Caco-2 (cell line): ENCODE measurements at regions not wholly inside any gene's neighbourhood (a gene's known extent, or its start where the extent isn't known, plus 50 kb on each side); places are given as distances from the start of the nearest gene placed in this dataset.
"Not testable (repeated sequence)": the region's sequence is repeated elsewhere in the genome, so short reads cannot be mapped to it uniquely, and the experiment has no call there.

Experiments
- BruUV-seq: library from RNA; stranded (reverse); fragments of 400-500 nt; replicated peaks from 2 replicates; lab custom pipeline; 2021; lab: Mats Ljungman, UMichigan
- CTCF ChIA-PET: fragments of 300-600 bp; sonication (Branson Sonifier 250); formaldehyde crosslinking; loops from one replicate; lab custom pipeline; 2022; ENCODE audit warnings: antibody characterized with exemption; lab: Charles Lee
- POLR2A ChIA-PET: fragments of 300-600 bp; sonication (Branson Sonifier 250); formaldehyde crosslinking; loops from one replicate; lab custom pipeline; 2022; ENCODE audit warnings: antibody characterized with exemption; lab: Charles Lee
- DNase-seq, 2 experiments: peaks; one replicate each; pipeline versions ENCODE4 v3.0.0 to v3.0.0-alpha.2; 2020 to 2022
- H3K27me3 ChIP-seq: replicated peaks from 2 replicates; pipeline ENCODE4 v1.6.0; 2011; ENCODE audit warnings: low read length; ENCODE audit not compliant: control insufficient read depth, insufficient read depth
- H3K36me3 ChIP-seq: 2 replicates; pipeline ENCODE4 v1.5.1; 2011; ENCODE audit warnings: low read length; ENCODE audit not compliant: control insufficient read depth, insufficient read depth
- H3K4me1 ChIP-seq: fragments of 250-450 bp; sonication (Bioruptor Pico); 2 replicates; pipeline ENCODE4 v1.5.1; 2020; ENCODE audit warnings: mild to moderate bottlenecking
- H3K4me3 ChIP-seq: 2 replicates; pipeline ENCODE4 v1.5.1; 2011; ENCODE audit warnings: low read depth, mild to moderate bottlenecking, control low read depth, low read length
- H3K9me3 ChIP-seq: fragments of 250-450 bp; sonication (Bioruptor Pico); 2 replicates; pipeline ENCODE4 v1.5.1; 2020; ENCODE audit warnings: mild to moderate bottlenecking, moderate library complexity
- H3K27ac Mint-ChIP-seq: one replicate; pipeline ENCODE4 v1.8.0; 2022; ENCODE audit warnings: mixed read lengths; ENCODE audit not compliant: unreplicated experiment
- H3K27me3 Mint-ChIP-seq: one replicate; pipeline ENCODE4 v1.8.0; 2022; ENCODE audit warnings: mixed read lengths; ENCODE audit not compliant: insufficient read depth, unreplicated experiment
- H3K36me3 Mint-ChIP-seq: one replicate; pipeline ENCODE4 v1.8.0; 2022; ENCODE audit warnings: mild to moderate bottlenecking, mixed read lengths; ENCODE audit not compliant: insufficient read depth, unreplicated experiment
- H3K4me1 Mint-ChIP-seq: one replicate; pipeline ENCODE4 v1.8.0; 2022; ENCODE audit warnings: low read depth, mixed read lengths; ENCODE audit not compliant: unreplicated experiment
- H3K4me3 Mint-ChIP-seq: one replicate; pipeline ENCODE4 v1.8.0; 2022; ENCODE audit warnings: mild to moderate bottlenecking, moderate library complexity, mixed read lengths; ENCODE audit not compliant: unreplicated experiment
- H3K9me3 Mint-ChIP-seq: one replicate; pipeline ENCODE4 v1.8.0; 2022; ENCODE audit warnings: mixed read lengths; ENCODE audit not compliant: unreplicated experiment
- intact Hi-C: fragments of 100-400 bp; cut with micrococcal nuclease; formaldehyde crosslinking; loops from one replicate; pipeline ENCODE4 v1.10.0; 2022; ENCODE audit not compliant: unreplicated experiment
- TF ChIP-seq, protein P1 (sequence below), 2 experiments: fragments of 200-600 bp in 1 of 2; IDR thresholded peaks; 1 replicate in 1 of 2; 2 replicates in 1 of 2; pipeline versions ENCODE4 v1.5.1 to v1.8.0; 2011 to 2022; ENCODE audit warnings: antibody characterized with exemption in 1 of 2, control low read depth in 1 of 2, inconsistent platforms in 1 of 2, low read depth in 1 of 2, low read length in 1 of 2, mild to moderate bottlenecking in 1 of 2, moderate library complexity in 1 of 2; ENCODE audit not compliant: insufficient read depth in 1 of 2, severe bottlenecking in 1 of 2, unreplicated experiment in 1 of 2

DNA sequence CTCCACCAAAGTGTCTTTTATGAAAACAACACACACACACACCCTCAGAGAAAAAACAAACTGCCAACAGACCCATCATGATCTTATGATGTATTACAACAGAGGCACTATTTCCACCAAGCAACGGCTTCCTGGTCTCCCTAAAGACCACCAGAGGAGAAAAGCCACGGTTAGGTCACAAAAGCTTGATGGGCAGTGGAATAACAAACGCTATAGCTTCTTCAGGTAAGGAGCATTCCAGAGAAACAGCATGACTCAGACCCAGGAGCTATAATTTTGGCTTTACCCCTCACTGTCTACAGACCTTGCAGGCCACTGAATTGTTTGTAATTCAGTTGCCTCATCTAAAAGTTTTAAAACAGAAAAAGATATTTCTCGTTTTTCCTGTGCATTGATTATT is 105.7 kb upstream of the GPR141 start:
- H3K4me1 Mint-ChIP-seq: no peaks in the 10 kb centered on the region
- POLR2A ChIA-PET: no interaction called here
- Histone ChIP-seq H3K4me1 (no peaks in the 10 kb centered on the region), H3K9me3 (no peaks in the 10 kb centered on the region), H3K4me3 (no peak overlapping the region), H3K27me3 (no peaks in the 10 kb centered on the region), H3K36me3 (no peaks in the 10 kb centered on the region)
- H3K27me3 Mint-ChIP-seq: peaks cover 3% of the 10 kb centered on the region
- intact Hi-C loops: no loop called here
- no peak overlapping the region for H3K27ac Mint-ChIP-seq
- no TSS peak for BruUV-seq
- no peak overlapping the region for H3K4me3 Mint-ChIP-seq
- no peaks in the 10 kb centered on the region for H3K9me3 Mint-ChIP-seq
- no peak for DNase-seq
- TF ChIP-seq, protein P1, sequence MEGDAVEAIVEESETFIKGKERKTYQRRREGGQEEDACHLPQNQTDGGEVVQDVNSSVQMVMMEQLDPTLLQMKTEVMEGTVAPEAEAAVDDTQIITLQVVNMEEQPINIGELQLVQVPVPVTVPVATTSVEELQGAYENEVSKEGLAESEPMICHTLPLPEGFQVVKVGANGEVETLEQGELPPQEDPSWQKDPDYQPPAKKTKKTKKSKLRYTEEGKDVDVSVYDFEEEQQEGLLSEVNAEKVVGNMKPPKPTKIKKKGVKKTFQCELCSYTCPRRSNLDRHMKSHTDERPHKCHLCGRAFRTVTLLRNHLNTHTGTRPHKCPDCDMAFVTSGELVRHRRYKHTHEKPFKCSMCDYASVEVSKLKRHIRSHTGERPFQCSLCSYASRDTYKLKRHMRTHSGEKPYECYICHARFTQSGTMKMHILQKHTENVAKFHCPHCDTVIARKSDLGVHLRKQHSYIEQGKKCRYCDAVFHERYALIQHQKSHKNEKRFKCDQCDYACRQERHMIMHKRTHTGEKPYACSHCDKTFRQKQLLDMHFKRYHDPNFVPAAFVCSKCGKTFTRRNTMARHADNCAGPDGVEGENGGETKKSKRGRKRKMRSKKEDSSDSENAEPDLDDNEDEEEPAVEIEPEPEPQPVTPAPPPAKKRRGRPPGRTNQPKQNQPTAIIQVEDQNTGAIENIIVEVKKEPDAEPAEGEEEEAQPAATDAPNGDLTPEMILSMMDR (IDR thresholded peaks at IDR 0.05; ENCODE audit: insufficient read depth in 1 of 2, low read depth in 1 of 2, low read length in 1 of 2, severe bottlenecking in 1 of 2, unreplicated experiment in 1 of 2): no peak
- CTCF ChIA-PET: no interaction called here
- H3K36me3 Mint-ChIP-seq: no peaks in the 10 kb centered on the region

DNA sequence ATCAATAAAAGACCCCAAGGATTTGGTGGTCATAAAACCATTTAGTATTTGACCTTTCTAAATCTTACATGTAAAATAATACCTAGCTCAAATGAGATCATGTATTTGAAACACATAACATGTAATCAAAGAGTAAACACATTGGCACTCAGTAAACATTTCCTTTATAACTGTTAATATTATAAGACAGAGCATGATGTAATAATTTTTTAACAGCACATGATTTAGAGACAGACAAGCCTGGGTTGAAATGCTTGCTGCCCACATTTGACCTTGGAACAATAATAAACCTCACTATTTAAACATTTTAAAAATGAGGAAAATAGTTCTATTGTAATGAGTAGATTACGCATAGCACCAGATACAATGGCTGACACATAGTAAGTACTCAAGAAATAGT is 105.2 kb upstream of the GPR141 start:
- no peak overlapping the region for H3K27ac Mint-ChIP-seq
- no peaks in the 10 kb centered on the region for H3K4me1 ChIP-seq
- TF ChIP-seq, protein P1 (IDR thresholded peaks at IDR 0.05; ENCODE audit: insufficient read depth in 1 of 2, low read depth in 1 of 2, low read length in 1 of 2, severe bottlenecking in 1 of 2, unreplicated experiment in 1 of 2): no peak
- no peaks in the 10 kb centered on the region for H3K27me3 ChIP-seq
- no peaks in the 10 kb centered on the region for H3K36me3 Mint-ChIP-seq
- no peaks in the 10 kb centered on the region for H3K9me3 ChIP-seq
- no TSS peak for BruUV-seq
- no peak for DNase-seq
- no peaks in the 10 kb centered on the region for H3K9me3 Mint-ChIP-seq
- ChIA-PET CTCF (no interaction called here), POLR2A (no interaction called here)
- no peaks in the 10 kb centered on the region for H3K4me1 Mint-ChIP-seq
- intact Hi-C loops: no loop called here
- H3K36me3 ChIP-seq: no peaks in the 10 kb centered on the region
- H3K27me3 Mint-ChIP-seq: peaks cover 3% of the 10 kb centered on the region
- no peak overlapping the region for H3K4me3 Mint-ChIP-seq
- no peak overlapping the region for H3K4me3 ChIP-seq

DNA sequence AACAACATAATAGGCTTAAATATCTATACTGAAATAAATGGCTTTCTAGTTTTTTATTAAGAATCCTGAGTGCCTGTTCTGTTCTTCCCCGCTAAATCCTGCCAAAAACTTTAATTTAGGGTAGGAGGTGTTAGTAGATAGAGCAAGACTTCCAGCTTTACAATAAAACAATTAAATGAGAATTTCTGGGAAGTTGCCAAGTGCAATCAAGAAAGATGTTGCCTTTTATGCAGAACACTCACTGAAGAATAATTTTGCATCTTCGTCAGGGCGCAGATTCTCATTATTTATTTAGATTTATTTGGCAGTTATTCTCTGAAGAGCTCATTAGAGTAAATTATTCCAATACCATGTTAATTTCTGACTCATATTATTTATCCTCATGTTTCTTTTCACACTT is 103.2 kb upstream of the GPR141 start:
- CTCF ChIA-PET: no interaction called here

DNA sequence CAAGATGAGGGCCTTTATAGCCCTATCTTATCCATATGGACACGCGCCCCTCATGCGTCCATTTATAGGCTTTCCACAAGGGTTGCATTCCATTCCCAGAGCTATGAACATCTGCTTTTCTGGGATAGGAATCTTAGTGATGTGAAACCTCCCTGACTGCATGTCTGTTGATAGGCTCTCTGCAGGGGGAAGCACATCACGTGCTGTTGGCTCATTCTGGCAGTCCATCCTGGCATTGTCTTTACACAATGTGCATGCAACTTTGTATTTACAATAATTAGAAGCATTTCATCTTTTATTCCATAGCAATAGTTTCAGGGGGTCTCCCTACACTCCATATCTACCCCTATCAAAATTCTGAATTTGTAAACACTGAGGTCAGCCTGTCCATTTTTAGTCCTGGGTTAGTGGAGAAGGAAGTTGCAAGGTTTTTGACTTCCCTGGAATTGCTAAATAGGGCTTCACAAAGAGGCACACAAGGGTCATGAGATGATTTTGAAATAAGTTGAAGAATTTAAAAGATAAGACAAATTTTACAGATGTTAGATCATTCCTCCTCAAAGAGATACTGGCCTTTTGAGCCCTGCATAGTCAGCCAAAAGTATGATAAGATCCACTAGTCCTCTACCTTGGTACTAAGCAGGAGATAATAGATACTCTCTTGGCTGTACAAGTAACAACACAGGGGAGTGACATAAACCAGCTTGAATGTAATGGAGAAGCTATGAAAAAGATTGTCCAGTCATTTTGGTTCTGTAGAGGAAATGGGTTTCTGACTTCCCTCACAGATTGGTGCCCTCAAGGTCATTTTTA is 98.7 kb upstream of the GPR141 start:
- intact Hi-C loops, DNase-seq, H3K9me3 Mint-ChIP-seq, CTCF ChIA-PET, H3K4me3 ChIP-seq, BruUV-seq, POLR2A ChIA-PET, H3K27me3 Mint-ChIP-seq, H3K27me3 ChIP-seq, H3K36me3 ChIP-seq, H3K36me3 Mint-ChIP-seq, H3K4me3 Mint-ChIP-seq, H3K4me1 ChIP-seq, H3K4me1 Mint-ChIP-seq, H3K27ac Mint-ChIP-seq, H3K9me3 ChIP-seq: not testable (repeated sequence)

More for the DNA sequence above, 103.2 kb upstream of the GPR141 start:
- Histone ChIP-seq H3K4me1 (no peaks in the 10 kb centered on the region), H3K27me3 (no peaks in the 10 kb centered on the region), H3K36me3 (no peaks in the 10 kb centered on the region), H3K9me3 (no peaks in the 10 kb centered on the region), H3K4me3 (no peak overlapping the region)
- Mint-ChIP-seq H3K4me3 (no peak overlapping the region), H3K27me3 (no peaks in the 10 kb centered on the region), H3K27ac (no peak overlapping the region), H3K9me3 (no peaks in the 10 kb centered on the region), H3K4me1 (no peaks in the 10 kb centered on the region), H3K36me3 (no peaks in the 10 kb centered on the region)
- DNase-seq: no peak
- POLR2A ChIA-PET: no interaction called here
- BruUV-seq: no TSS peak
- TF ChIP-seq, protein P1 (IDR thresholded peaks at IDR 0.05; ENCODE audit: insufficient read depth in 1 of 2, low read depth in 1 of 2, low read length in 1 of 2, severe bottlenecking in 1 of 2, unreplicated experiment in 1 of 2): no peak
- intact Hi-C loops: no loop called here
